HG02973 (cell line): ENCODE measurements at regions not wholly inside any gene's neighbourhood (a gene's known extent, or its start where the extent isn't known, plus 50 kb on each side); places are given as distances from the start of the nearest gene placed in this dataset.
"Not testable (repeated sequence)": the region's sequence is repeated elsewhere in the genome, so short reads cannot be mapped to it uniquely, and the experiment has no call there.

Experiments used
- ATAC-seq: cut with Tn5 transposase; IDR thresholded peaks from one replicate; pipeline ENCODE4 v1.9.1; 2021; ENCODE audit warnings: moderate library complexity; ENCODE audit not compliant: unreplicated experiment

GRCh38 chr5:32928761-32929160 is 217.6 kb downstream of the NPR3 start:
- ATAC-seq = no peak

GRCh38 chr5:32931438-32931837 is 220.3 kb downstream of the NPR3 start:
- ATAC-seq = not testable (repeated sequence)

DNA sequence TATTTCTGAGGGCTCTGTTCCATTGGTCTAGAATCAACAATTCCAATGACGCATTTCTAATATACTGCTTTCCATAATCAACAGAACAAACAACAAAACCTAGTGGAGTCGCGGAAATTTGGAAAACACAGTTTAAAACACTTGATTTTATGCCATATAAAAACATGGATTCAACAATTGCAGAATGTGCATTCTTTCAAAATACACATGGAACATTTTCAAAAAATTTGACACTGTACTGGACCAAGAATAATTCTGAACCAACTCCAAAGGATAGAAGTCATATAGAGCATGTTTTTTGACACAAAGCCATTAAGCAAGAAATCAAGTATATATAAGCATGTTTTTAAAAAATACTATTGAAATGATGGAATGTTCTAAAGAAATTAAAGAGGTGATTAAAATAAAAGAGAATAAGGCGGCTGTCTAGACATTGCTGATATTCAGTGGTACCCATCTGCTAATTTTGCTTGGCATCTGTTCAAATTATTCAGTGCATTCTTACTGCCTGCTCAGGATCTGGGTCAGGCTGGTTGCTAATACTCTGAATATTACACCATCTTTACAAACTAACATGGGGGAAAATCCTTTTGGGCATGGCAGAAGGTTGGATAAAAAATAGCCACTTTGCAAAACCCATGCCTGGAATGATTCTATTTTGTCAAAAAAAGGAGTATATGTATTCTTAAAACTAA is 221.3 kb downstream of the NPR3 start:
- no peak for ATAC-seq

- no peak for ATAC-seq
Observed at GRCh38 chr5:32933692-32934091, 222.6 kb downstream of the NPR3 start.

DNA sequence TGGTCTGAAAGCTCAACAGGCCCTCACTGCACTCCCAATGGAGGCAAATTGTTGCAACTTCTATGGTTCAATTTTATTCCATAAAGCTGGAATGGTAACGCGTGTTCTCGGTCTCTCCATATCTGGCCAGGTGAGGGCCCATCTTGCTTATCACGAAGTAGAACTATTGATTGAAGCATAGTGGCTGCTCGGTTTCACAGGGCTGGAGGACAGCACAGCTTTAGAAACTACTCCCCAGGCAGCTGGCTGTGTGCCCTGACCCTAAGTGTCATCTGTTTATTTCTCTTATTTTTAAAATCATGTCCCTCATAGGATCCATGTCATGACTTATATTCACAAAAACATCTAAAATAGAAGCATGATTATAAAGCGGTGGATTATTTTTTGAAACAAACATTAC is 223.4 kb downstream of the NPR3 start:
- no peak for ATAC-seq

GRCh38 chr5:32935283-32935682 is 224.2 kb downstream of the NPR3 start:
- no peak for ATAC-seq

- ATAC-seq = no peak
Observed at GRCh38 chr5:32936329-32936728, 225.2 kb downstream of the NPR3 start.

GRCh38 chr5:32942225-32942989 is 231.3 kb downstream of the NPR3 start:
- ATAC-seq = peak; percentile 91

DNA sequence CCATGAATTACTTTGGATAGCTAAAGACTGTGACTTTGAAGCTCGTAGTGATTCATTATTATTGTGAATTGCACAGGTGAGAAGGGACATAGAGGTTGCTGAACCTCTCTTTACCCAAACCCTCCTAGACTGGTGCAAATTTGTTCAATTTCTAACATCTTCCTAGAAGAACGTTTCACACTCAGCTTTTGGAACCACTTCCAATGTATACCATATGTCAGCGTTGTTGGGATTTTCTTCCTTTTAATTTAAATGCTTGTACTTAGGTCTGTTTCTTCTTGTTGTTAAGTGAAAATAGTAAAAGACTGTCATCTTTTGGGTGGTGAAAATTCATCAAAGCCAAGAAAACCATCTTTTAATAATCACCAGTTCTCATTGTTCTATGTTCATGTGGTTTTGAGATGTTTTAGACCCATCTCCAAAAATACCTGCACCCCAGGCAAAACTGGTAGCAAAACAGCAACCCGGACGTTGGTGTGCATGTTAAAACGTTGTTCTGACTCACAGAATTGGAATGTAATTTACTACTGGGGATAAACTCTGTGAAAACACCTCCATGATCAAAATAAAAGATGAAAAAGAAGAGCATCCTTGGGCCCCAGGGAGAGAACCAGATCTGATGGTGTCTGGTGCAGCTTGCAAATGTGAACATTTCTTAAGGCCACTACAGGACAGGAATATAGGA is 238.3 kb downstream of the NPR3 start:
- no peak for ATAC-seq

GRCh38 chr5:32951003-32951402 is 239.9 kb downstream of the NPR3 start:
- ATAC-seq = no peak

DNA sequence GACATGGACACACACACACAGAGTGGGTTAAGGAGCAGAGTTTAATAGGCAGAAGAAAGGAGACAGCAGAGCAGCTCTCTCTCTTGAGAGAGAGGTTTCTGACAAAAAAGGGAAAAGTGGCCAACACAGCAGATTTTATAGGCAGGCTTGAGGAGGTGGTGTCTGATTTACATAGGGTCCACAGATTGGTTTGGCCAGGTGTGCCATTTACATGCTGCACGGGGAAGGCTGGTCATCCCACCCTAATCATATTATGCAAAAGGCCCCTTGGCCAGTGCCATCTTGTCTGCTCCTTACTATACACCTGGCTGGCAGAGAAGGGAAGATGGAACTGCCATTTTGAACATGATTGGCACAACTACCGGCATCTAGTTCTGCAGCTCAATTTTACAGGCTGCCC is 240.8 kb downstream of the NPR3 start:
- no peak for ATAC-seq

DNA sequence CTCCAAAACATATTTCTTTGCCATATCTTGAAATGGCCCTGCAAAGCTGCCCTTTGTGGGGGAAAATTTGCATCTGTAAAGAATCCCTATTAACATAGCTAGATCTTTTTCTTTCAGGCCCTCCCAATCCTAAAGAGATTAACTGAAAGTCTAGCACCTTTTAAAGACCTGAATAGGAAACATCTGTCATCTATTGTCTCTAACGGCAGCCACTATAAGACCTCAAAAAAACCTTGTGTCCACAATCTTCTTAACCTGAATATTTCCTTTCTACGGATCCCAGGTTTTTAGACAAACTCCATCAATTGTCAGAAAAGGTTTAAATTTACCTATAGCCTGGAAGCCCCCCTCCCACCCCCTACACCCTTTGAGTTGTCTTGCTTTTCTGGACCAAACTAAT is 241.3 kb downstream of the NPR3 start:
- not testable (repeated sequence) for ATAC-seq

GRCh38 chr5:32953694-32954093 is 242.6 kb downstream of the NPR3 start:
- ATAC-seq = no peak

DNA sequence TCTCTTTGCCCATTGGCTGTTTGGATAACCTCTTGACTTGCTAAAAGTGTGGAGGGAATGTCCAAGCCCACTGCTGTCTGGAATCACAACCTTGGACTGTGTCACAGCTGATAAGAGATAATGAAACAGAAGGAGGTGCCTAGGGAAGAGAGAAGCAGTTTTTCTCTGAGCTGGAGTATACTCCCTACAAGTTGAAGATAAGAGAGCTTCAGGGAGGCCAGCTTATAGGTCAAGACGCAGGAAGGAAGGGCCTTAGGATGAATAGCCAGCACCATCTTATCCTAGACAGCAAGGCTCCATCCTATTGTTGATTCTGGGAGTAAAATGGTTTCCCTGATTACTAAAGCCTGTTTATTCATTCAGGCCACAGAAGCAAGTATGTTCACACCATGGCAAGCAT is 244.7 kb downstream of the NPR3 start:
- no peak for ATAC-seq

DNA sequence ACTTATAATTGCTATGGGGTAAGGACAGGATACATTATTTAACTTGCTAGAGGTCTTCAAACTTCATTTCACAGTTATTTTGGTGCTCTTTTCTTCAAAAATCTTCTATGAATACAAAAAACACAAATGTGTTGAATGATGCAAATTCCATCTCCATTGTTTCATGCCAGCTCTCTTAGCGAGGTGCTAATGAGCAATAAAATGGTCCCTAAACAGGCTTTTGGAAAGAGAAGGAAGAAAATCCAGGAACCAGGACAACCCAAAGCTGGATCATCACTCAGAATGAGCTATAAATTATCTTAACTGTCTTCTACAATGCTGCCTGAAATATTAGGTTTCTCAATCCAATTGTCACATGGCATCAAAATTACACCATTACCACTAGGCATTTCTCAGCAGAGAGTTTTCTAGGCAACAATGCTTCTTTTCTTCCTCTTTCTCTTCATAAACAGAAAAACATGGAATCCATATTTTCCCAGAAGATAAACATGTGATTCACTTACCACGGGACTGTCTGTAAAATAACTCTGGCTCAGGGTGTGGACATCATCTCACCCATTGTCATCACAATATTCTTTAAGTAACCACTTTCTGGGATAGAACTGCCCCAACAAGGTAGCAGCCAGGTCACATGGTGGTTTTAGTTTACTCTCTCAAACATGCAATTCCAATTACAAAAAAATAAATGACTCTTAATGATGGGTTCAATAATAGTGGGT is 249.4 kb downstream of the NPR3 start:
- ATAC-seq = no peak

DNA sequence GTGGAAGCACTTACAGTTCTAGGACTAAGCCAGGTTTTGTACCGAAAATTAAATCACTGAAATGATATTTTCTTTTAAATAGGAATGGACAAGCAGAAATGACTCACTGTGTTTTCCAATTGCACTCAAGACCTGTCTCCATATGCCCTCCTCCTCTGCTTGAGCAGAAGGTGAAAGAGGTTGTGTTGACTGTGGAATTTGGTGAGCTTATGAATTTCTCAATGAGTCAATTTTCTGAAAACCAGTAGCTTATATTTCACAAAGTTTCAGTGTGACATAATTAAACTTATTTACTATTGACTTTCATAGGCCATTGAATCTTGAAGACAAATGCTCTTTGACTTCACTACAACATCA is 249.9 kb downstream of the NPR3 start:
- ATAC-seq = no peak

GRCh38 chr5:32964261-32964660 is 253.1 kb downstream of the NPR3 start:
- ATAC-seq = no peak

GRCh38 chr5:32973646-32974045 is 262.5 kb downstream of the NPR3 start:
- no peak for ATAC-seq

GRCh38 chr5:32975656-32976375 is 264.7 kb downstream of the NPR3 start:
- no peak for ATAC-seq

GRCh38 chr5:32981061-32981460 is 269.9 kb downstream of the NPR3 start:
- ATAC-seq = no peak
